Adipose tissue (tissue), 3 donors: ENCODE measurements at regions not wholly inside any gene's neighbourhood (a gene's known extent, or its start where the extent isn't known, plus 50 kb on each side); places are given as distances from the start of the nearest gene placed in this dataset.

Experiments used
- H3K27ac ChIP-seq: one replicate; pipeline ENCODE4 v1.5.1; 2013; ENCODE audit warnings: low read depth, low read length
- WGBS, 3 donors: extraction: QIAGEN DNeasy Blood & Tissue Kit; methylation state at CpG; one replicate each; pipeline ENCODE4 v1.1.7; 2013; 5-methylcytosine and 5-hydroxymethylcytosine counted together
- donor health status: healthy with polysubstance abuse.
- donor health status: Bipolar disorder and iron deficiency.
- donor health status: healthy.

GRCh38 chr2:143899987-143900386 is 619.9 kb downstream of the ZEB2 start:
- 86 to 93% (median 90%) methylated on average over 4 of the region's 4 CpGs for WGBS, 3 donors
- no peak overlapping the region for H3K27ac ChIP-seq

- H3K27ac ChIP-seq: no peak overlapping the region
Measured at GRCh38 chr2:143893371-143893770, 626.5 kb downstream of the ZEB2 start.

GRCh38 chr2:143891879-143892308 is 628.0 kb downstream of the ZEB2 start:
- no peak overlapping the region for H3K27ac ChIP-seq
- 73 to 86% (median 84%) methylated on average over 7 of the region's 7 CpGs for WGBS, 3 donors

More at GRCh38 chr2:143893371-143893770, 626.5 kb downstream of the ZEB2 start:
- WGBS, 3 donors: 92 to 95% (median 95%) methylated on average over 3 of the region's 3 CpGs

GRCh38 chr2:143890798-143891197 is 629.1 kb downstream of the ZEB2 start:
- WGBS, 3 donors: 70 to 85% (median 77%) methylated on average over 3 of the region's 3 CpGs
- H3K27ac ChIP-seq: no peak overlapping the region

GRCh38 chr2:143889216-143889615 is 630.7 kb downstream of the ZEB2 start:
- WGBS, 3 donors: 91 to 92% (median 92%) methylated on average over 4 of the region's 4 CpGs
- H3K27ac ChIP-seq: no peak overlapping the region

- no peak overlapping the region for H3K27ac ChIP-seq
- WGBS, 3 donors: 95 to 98% (median 96%) methylated on average over 3 of the region's 3 CpGs
Measured at GRCh38 chr2:143885461-143885860, 634.5 kb downstream of the ZEB2 start.

GRCh38 chr2:143881246-143881645 is 638.7 kb downstream of the ZEB2 start:
- WGBS, 3 donors: 75 to 81% (median 80%) methylated on average over 2 of the region's 2 CpGs
- no peak overlapping the region for H3K27ac ChIP-seq

GRCh38 chr2:143877876-143878530 is 641.9 kb downstream of the ZEB2 start:
- WGBS, 3 donors: 85 to 89% (median 86%) methylated on average over 1 of the region's 1 CpG

GRCh38 chr2:143877056-143877455 is 642.9 kb downstream of the ZEB2 start:
- no peak overlapping the region for H3K27ac ChIP-seq
- WGBS, 3 donors: 77 to 80% (median 79%) methylated on average over 11 of the region's 11 CpGs

More at GRCh38 chr2:143877876-143878530, 641.9 kb downstream of the ZEB2 start:
- no peak overlapping the region for H3K27ac ChIP-seq

- WGBS, 3 donors: 82 to 85% (median 83%) methylated on average over 9 of the region's 9 CpGs
- H3K27ac ChIP-seq: no peak overlapping the region
Measured at GRCh38 chr2:143875295-143876233, 644.4 kb downstream of the ZEB2 start.

GRCh38 chr2:143873886-143874285 is 646.0 kb downstream of the ZEB2 start:
- H3K27ac ChIP-seq: no peak overlapping the region
- 94 to 97% (median 97%) methylated on average over 3 of the region's 3 CpGs for WGBS, 3 donors

- no peak overlapping the region for H3K27ac ChIP-seq
- WGBS, 3 donors: 93 to 95% (median 94%) methylated on average over 1 of the region's 1 CpG
Measured at GRCh38 chr2:143870696-143871095, 649.2 kb downstream of the ZEB2 start.

- H3K27ac ChIP-seq: no peak overlapping the region
Measured at GRCh38 chr2:143856978-143857377, 662.9 kb downstream of the ZEB2 start.

- 52 to 65% (median 62%) methylated on average over 4 of the region's 4 CpGs for WGBS, 3 donors
- no peak overlapping the region for H3K27ac ChIP-seq
Measured at GRCh38 chr2:143852759-143853158, 667.2 kb downstream of the ZEB2 start.

GRCh38 chr2:143850084-143850483 is 669.8 kb downstream of the ZEB2 start:
- H3K27ac ChIP-seq: no peak overlapping the region
- WGBS, 3 donors: 80 to 88% (median 85%) methylated on average over 3 of the region's 3 CpGs

GRCh38 chr2:143847257-143847656 is 672.7 kb downstream of the ZEB2 start:
- no peak overlapping the region for H3K27ac ChIP-seq
- 65 to 91% (median 77%) methylated on average over 1 of the region's 1 CpG for WGBS, 3 donors

- no peak overlapping the region for H3K27ac ChIP-seq
- WGBS, 3 donors: 91 to 94% (median 92%) methylated on average over 6 of the region's 6 CpGs
Measured at GRCh38 chr2:143844986-143845385, 674.9 kb downstream of the ZEB2 start.

GRCh38 chr2:143843686-143844085 is 676.2 kb downstream of the ZEB2 start:
- WGBS, 3 donors: 84 to 93% (median 91%) methylated on average over 3 of the region's 3 CpGs
- H3K27ac ChIP-seq: no peak overlapping the region

GRCh38 chr2:143842836-143843235 is 677.1 kb downstream of the ZEB2 start:
- H3K27ac ChIP-seq: no peak overlapping the region
- 81 to 86% (median 86%) methylated on average over 2 of the region's 2 CpGs for WGBS, 3 donors
